ENCODE measurements at regions not wholly inside any gene's neighbourhood (a gene's known extent, or its start where the extent isn't known, plus 50 kb on each side); places are given as distances from the start of the nearest gene placed in this dataset.

DNA sequence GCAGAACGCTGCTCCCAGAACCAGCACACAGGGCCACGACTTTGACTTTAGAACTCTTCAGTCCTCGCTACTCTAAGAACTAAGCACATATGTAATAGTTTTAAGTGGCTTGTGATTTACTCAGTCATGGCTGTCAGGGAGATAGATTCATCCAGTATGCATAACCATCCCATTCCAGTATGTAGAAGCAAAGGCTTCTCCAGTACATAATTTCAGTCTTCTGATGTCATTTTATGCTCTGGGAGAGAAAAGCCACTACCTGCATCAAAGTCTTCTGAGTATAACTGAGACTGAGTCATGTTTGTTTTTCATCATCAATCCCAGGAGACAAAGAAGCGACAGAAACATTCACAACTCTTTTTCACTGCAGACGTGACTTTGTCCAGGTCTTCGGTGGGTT lies 885.7 kb downstream of the PLA2G4A start:
- DNase-seq (ENCODE audit: extremely low read depth, low read depth), result no peak
- no peak for TF ChIP-seq CTCF (IDR thresholded peaks at IDR 0.05; ENCODE audit: low read depth, low read length)

DNA sequence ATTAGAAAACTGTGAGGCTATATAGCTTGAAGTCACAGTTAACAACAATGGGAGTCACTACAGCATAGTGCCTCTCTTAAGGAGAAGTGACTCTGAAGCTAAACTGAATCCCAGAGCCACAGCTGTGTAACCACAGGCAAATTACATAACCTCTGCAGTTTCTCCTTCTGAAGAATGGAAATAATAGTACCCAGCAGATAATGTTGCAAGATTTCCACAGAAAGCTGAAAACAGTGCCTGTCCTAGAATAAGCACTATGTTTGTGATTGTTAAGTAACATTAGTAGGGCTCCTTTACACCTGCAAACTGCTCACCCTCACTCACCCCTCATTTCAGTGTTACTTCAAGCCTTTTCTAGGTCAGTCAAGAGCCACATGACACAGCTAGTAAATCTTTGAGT lies 886.7 kb downstream of the PLA2G4A start:
- DNase-seq (ENCODE audit: extremely low read depth, low read depth), result no peak
- TF ChIP-seq CTCF (IDR thresholded peaks at IDR 0.05; ENCODE audit: low read depth, low read length), result no peak

GRCh38 chr1:187716160-187716559 lies 887.4 kb downstream of the PLA2G4A start:
- DNase-seq (ENCODE audit: extremely low read depth, low read depth), result no peak
- no peak for TF ChIP-seq CTCF (IDR thresholded peaks at IDR 0.05; ENCODE audit: low read depth, low read length)

GRCh38 chr1:187718527-187718926 lies 889.8 kb downstream of the PLA2G4A start:
- no peak for DNase-seq (ENCODE audit: extremely low read depth, low read depth)
- no peak for TF ChIP-seq CTCF (IDR thresholded peaks at IDR 0.05; ENCODE audit: low read depth, low read length)

- TF ChIP-seq CTCF (IDR thresholded peaks at IDR 0.05; ENCODE audit: low read depth, low read length), result no peak
- no peak for DNase-seq (ENCODE audit: extremely low read depth, low read depth)
These were observed 892.5 kb downstream of the PLA2G4A start for GRCh38 chr1:187721216-187721615.

DNA sequence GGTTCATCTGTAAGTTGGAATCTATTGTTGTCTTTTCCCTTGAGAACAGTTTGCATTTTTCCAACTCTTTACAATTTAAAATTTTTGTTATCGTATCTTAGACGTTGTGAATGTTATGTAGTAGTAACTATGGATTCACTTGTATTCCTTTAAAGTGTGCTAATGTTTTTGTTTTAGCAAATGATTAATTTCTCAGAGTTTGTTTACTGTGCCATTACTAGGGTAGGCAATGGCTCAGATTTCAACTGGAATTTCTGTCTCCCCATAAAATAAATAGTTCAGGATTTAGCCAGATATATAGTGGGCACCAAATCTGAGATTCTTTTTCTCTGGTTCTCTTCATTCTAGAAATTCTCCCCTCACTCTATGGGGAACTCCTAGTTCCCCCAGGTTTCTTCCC lies 896.5 kb downstream of the PLA2G4A start:
- no peak for DNase-seq (ENCODE audit: extremely low read depth, low read depth)
- TF ChIP-seq CTCF (IDR thresholded peaks at IDR 0.05; ENCODE audit: low read depth, low read length), result no peak

DNA sequence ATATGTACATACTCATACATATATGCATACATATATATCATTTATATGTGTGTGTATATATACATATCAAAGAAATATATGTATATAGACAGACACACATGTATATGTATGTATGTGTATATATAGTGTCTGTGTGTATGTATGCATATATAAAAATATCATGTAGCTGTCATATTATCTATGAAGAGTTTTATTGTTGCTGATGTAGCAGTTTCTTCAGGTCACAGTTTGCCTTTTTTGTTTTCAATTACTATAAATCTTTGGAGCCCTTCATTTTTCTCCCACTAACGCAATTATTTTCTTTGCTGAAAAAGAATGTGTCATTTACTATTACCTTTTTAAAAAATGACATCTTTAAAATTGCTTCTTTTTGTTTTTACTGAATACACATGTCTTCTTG lies 904.5 kb downstream of the PLA2G4A start:
- DNase-seq (ENCODE audit: extremely low read depth, low read depth), result no peak

More for the DNA sequence above, 904.5 kb downstream of the PLA2G4A start:
- no peak for TF ChIP-seq CTCF (IDR thresholded peaks at IDR 0.05; ENCODE audit: low read depth, low read length)
